Fibroblast of lung (primary cell): ENCODE measurements at regions not wholly inside any gene's neighbourhood (a gene's known extent, or its start where the extent isn't known, plus 50 kb on each side); places are given as distances from the start of the nearest gene placed in this dataset.

Experiments
- DNase-seq, 2 donors: peaks; one replicate each; pipeline versions ENCODE4 v3.0.0 to v3.0.0-alpha.2; 2010; ENCODE audit warnings: low read depth in 2 of 2
- H2AFZ ChIP-seq: 2 replicates; pipeline ENCODE4 v1.5.1; 2012; ENCODE audit warnings: low read length, control low read depth, inconsistent platforms
- H3K27ac ChIP-seq: 2 replicates; pipeline ENCODE4 v1.5.1; 2011; ENCODE audit warnings: low read length, control low read depth; ENCODE audit not compliant: insufficient read depth
- H3K27me3 ChIP-seq: 2 replicates; pipeline ENCODE4 v1.5.1; 2011; ENCODE audit warnings: mild to moderate bottlenecking, low read length; ENCODE audit not compliant: control insufficient read depth, insufficient read depth
- H3K36me3 ChIP-seq: 2 replicates; pipeline ENCODE4 v1.5.1; 2011; ENCODE audit warnings: low read length; ENCODE audit not compliant: control insufficient read depth, insufficient read depth
- H3K4me1 ChIP-seq: 2 replicates; pipeline ENCODE4 v1.5.1; 2011; ENCODE audit warnings: low read length; ENCODE audit not compliant: control insufficient read depth, insufficient read depth; ENCODE audit errors: extremely low read depth
- H3K4me2 ChIP-seq: 2 replicates; pipeline ENCODE4 v1.5.1; 2011; ENCODE audit warnings: low read length, control low read depth; ENCODE audit not compliant: insufficient read depth; ENCODE audit errors: extremely low read depth
- H3K4me3 ChIP-seq, 4 experiments: fragments of 200-600 bp in 1 of 4; sonication (generic) in 1 of 4; replicated peaks in 1 of 4; 2 replicates each; pipeline ENCODE4 v1.5.1; 2011 to 2016; ENCODE audit warnings: low read length in 4 of 4, low read depth in 3 of 4, mild to moderate bottlenecking in 3 of 4, control low read depth in 2 of 4, inconsistent platforms in 1 of 4, mixed read lengths in 1 of 4; ENCODE audit not compliant: insufficient read depth in 1 of 4; ENCODE audit errors: control extremely low read depth in 1 of 4
- H3K79me2 ChIP-seq: 2 replicates; pipeline ENCODE4 v1.5.1; 2012; ENCODE audit warnings: mild to moderate bottlenecking, low read length, inconsistent platforms; ENCODE audit not compliant: control insufficient read depth, insufficient read depth
- H3K9ac ChIP-seq: 2 replicates; pipeline ENCODE4 v1.5.1; 2011; ENCODE audit warnings: mild to moderate bottlenecking, low read length, control low read depth; ENCODE audit not compliant: insufficient read depth
- H3K9me3 ChIP-seq: 2 replicates; pipeline ENCODE4 v1.5.1; 2012; ENCODE audit warnings: low read depth, low read length; ENCODE audit not compliant: control insufficient read depth, insufficient read depth
- H4K20me1 ChIP-seq: 2 replicates; pipeline ENCODE4 v1.5.1; 2011; ENCODE audit warnings: low read length; ENCODE audit not compliant: control insufficient read depth, insufficient read depth; ENCODE audit errors: extremely low read depth
- CTCF ChIP-seq, 2 donors: IDR thresholded peaks in 1 of 2; conservative IDR thresholded peaks in 1 of 2; 1 replicate in 1 of 2; 2 replicates in 1 of 2; pipeline ENCODE4 v1.5.1; 2011 to 2012; ENCODE audit warnings: low read length in 2 of 2, control low read depth in 1 of 2, inconsistent platforms in 1 of 2, low read depth in 1 of 2, mild to moderate bottlenecking in 1 of 2
- EZH2 ChIP-seq: IDR thresholded peaks from 2 replicates; pipeline ENCODE4 v1.5.1; 2012; ENCODE audit warnings: low read length, control low read depth, mild to moderate bottlenecking; ENCODE audit errors: missing control alignments

DNA sequence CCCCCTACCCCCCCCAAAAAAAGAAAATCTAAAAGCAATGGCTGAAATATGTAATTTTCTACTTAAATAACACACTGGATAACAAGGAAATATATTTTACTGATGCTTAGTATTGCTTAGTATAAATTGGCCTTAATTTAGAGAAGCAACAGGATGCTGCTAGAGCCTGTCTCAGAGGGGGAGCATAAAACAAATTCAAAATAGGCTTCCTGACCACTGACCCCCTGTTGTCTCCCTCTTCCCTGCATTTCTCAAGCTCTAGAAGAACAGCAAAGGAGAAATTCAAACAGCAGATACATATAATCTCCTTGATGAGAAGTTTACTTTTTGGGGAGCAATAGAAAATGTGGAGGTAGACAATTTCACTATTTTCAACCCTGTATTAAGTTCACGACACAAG is 631.1 kb upstream of the GJE1 start:
- no peaks in the 10 kb centered on the region for H4K20me1 ChIP-seq
- H3K4me3 ChIP-seq, result no peak overlapping the region
- no peak overlapping the region for H3K9ac ChIP-seq
- no peaks in the 10 kb centered on the region for H3K9me3 ChIP-seq
- no peak overlapping the region for H3K4me2 ChIP-seq
- H3K36me3 ChIP-seq, result no peaks in the 10 kb centered on the region
- TF ChIP-seq CTCF (conservative IDR thresholded peaks at IDR 0.05 in 1 of 2, IDR thresholded peaks at IDR 0.05 in 1 of 2; ENCODE audit: low read depth in 1 of 2, low read length in 2 of 2), result no peak
- TF ChIP-seq EZH2, result no peak
- no peak overlapping the region for H2AFZ ChIP-seq
- no peaks in the 10 kb centered on the region for H3K4me1 ChIP-seq
- H3K27me3 ChIP-seq, result no peaks in the 10 kb centered on the region
- DNase-seq, result no peak
- no peaks in the 10 kb centered on the region for H3K79me2 ChIP-seq
- no peak overlapping the region for H3K27ac ChIP-seq

- Histone ChIP-seq H3K4me2 (no peak overlapping the region), H3K79me2 (no peaks in the 10 kb centered on the region), H3K36me3 (no peaks in the 10 kb centered on the region), H2AFZ (no peak overlapping the region), H3K4me1 (no peaks in the 10 kb centered on the region), H3K27me3 (no peaks in the 10 kb centered on the region), H3K9ac (no peak overlapping the region), H3K27ac (no peak overlapping the region), H3K4me3 (no peak overlapping the region), H4K20me1 (no peaks in the 10 kb centered on the region), H3K9me3 (no peaks in the 10 kb centered on the region)
- no peak for TF ChIP-seq EZH2
- no peak for TF ChIP-seq CTCF (conservative IDR thresholded peaks at IDR 0.05 in 1 of 2, IDR thresholded peaks at IDR 0.05 in 1 of 2; ENCODE audit: low read depth in 1 of 2, low read length in 2 of 2)
- peak in 1 of 2 donors; percentile 33 for DNase-seq
Observed at GRCh38 chr6:141498977-141499376, 633.7 kb upstream of the GJE1 start.

DNA sequence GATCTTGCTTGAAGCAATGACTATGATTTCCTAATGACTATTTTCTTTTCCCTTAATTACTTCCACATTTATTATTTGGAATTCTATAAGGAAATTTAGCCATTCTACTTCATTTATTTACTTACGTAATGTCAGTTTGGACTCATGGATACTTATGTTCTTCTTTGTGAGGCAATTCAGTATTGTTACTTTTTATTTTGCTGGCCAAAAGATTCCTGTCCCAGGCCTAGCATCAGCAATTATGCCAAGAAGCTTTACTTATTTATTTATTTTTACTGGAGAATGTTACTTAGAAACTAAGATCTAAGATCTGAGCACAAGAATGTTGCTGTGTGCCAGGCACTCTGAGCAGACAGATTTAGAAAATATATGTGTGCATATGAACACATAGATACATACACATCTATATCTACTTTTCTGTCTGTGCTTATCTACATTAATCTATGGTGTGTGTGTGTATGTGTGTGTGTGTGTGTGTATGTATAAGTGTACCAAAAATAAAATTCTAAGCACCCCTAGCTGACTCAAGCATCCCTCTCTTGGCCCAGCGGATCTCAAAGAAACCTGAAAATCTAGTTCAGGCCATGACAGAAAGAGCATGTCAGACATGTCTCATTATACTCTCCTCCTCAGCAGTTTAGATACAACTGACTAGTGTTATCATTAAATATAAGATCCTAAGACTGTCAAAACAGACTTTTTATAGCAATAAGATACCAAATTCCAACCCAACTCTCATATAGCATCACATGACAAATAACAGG is 640.0 kb upstream of the GJE1 start:
- no peaks in the 10 kb centered on the region for H3K9me3 ChIP-seq
- H3K79me2 ChIP-seq, result no peaks in the 10 kb centered on the region
- H3K4me3 ChIP-seq, result no peak overlapping the region
- TF ChIP-seq EZH2, result no peak
- TF ChIP-seq CTCF (conservative IDR thresholded peaks at IDR 0.05 in 1 of 2, IDR thresholded peaks at IDR 0.05 in 1 of 2; ENCODE audit: low read depth in 1 of 2, low read length in 2 of 2), result no peak
- H3K27me3 ChIP-seq, result no peaks in the 10 kb centered on the region
- no peak overlapping the region for H3K9ac ChIP-seq
- no peaks in the 10 kb centered on the region for H3K4me1 ChIP-seq
- no peaks in the 10 kb centered on the region for H3K36me3 ChIP-seq
- no peak overlapping the region for H3K4me2 ChIP-seq
- DNase-seq, result no peak
- H3K27ac ChIP-seq, result no peak overlapping the region
- no peaks in the 10 kb centered on the region for H4K20me1 ChIP-seq
- H2AFZ ChIP-seq, result no peak overlapping the region
